22Rv1 (cell line): ENCODE measurements at regions not wholly inside any gene's neighbourhood (a gene's known extent, or its start where the extent isn't known, plus 50 kb on each side); places are given as distances from the start of the nearest gene placed in this dataset.

Experiments used
- H3K27ac ChIP-seq: fragments of 450-650 bp; 2 replicates; pipeline ENCODE4 v1.5.1; 2017
- CTCF ChIP-seq: fragments of 450-650 bp; IDR thresholded peaks from 2 replicates; pipeline ENCODE4 v1.5.1; 2017; ENCODE audit warnings: mild to moderate bottlenecking
- ZFX ChIP-seq: fragments of 450-650 bp; IDR thresholded peaks from 2 replicates; pipeline ENCODE4 v1.6.1; 2017; ENCODE audit warnings: antibody characterized with exemption, borderline replicate concordance

GRCh38 chr14:21723431-21724045 is 49.9 kb upstream of the OR4E1 start:
- H3K27ac ChIP-seq, result no peak overlapping the region
- peak; percentile 87 for TF ChIP-seq CTCF
- TF ChIP-seq ZFX, result no peak
